ENCODE measurements at regions not wholly inside any gene's neighbourhood (a gene's known extent, or its start where the extent isn't known, plus 50 kb on each side); places are given as distances from the start of the nearest gene placed in this dataset.

DNA sequence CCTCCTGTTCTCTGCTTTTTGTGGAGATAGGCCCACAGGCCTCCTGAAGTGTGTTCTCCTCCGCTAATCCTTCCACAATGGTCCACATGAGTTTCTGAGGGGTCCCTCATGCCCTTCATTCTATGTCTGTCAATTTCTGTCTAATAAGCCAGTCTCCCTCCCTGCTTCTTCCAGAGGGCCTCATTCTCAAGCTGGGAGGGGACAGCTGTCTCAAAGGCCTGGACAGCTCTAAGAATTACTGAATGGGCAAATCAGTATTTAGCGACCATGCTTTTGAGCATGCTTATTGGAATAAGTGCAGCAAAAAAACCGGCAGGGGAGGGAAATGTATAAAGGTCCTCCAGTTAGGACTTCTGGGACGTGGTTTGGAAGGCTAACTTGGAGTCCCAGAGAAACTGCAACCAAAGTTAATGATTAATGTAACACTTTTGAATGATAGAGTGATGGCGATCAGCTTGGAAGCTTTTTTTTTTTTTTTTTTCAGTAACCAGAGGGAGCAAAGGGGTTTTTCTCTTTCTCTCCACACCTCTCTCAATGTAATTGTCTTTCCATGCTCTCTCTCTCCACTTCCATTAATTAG lies 890.7 kb upstream of the POU3F3 start:
- TF ChIP-seq, protein P1, sequence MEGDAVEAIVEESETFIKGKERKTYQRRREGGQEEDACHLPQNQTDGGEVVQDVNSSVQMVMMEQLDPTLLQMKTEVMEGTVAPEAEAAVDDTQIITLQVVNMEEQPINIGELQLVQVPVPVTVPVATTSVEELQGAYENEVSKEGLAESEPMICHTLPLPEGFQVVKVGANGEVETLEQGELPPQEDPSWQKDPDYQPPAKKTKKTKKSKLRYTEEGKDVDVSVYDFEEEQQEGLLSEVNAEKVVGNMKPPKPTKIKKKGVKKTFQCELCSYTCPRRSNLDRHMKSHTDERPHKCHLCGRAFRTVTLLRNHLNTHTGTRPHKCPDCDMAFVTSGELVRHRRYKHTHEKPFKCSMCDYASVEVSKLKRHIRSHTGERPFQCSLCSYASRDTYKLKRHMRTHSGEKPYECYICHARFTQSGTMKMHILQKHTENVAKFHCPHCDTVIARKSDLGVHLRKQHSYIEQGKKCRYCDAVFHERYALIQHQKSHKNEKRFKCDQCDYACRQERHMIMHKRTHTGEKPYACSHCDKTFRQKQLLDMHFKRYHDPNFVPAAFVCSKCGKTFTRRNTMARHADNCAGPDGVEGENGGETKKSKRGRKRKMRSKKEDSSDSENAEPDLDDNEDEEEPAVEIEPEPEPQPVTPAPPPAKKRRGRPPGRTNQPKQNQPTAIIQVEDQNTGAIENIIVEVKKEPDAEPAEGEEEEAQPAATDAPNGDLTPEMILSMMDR (IDR thresholded peaks at IDR 0.05), result no peak
- TF ChIP-seq ZFX (IDR thresholded peaks at IDR 0.05; ENCODE audit: borderline replicate concordance), result no peak

Measured in 22Rv1 (cell line).